GM23248 (cell line): ENCODE measurements at regions not wholly inside any gene's neighbourhood (a gene's known extent, or its start where the extent isn't known, plus 50 kb on each side); places are given as distances from the start of the nearest gene placed in this dataset.
A peak's percentile ranks its signal among the peaks of the same experiment; 100 is the strongest.

Experiments used
- DNase-seq: peaks from one replicate; pipeline ENCODE4 v3.0.0-alpha.2; 2015
- H2AFZ ChIP-seq: fragments of 200-600 bp; sonication (generic); 2 replicates; pipeline ENCODE4 v1.6.1; 2016; ENCODE audit warnings: antibody characterized with exemption
- H3F3A ChIP-seq: fragments of 200-600 bp; sonication (generic); 2 replicates; pipeline ENCODE4 v1.6.1; 2016; ENCODE audit warnings: mild to moderate bottlenecking, antibody characterized with exemption, mixed run types; ENCODE audit not compliant: insufficient read depth
- H3K27ac ChIP-seq: fragments of 200-600 bp; sonication (generic); 2 replicates; pipeline ENCODE4 v1.5.1; 2016; ENCODE audit warnings: mild to moderate bottlenecking
- H3K27me3 ChIP-seq: fragments of 200-600 bp; sonication (generic); replicated peaks from 2 replicates; pipeline ENCODE4 v1.6.1; 2016; ENCODE audit warnings: mild to moderate bottlenecking; ENCODE audit not compliant: insufficient read depth
- H3K36me3 ChIP-seq: fragments of 200-600 bp; sonication (generic); 2 replicates; pipeline ENCODE4 v1.6.1; 2016; ENCODE audit warnings: low read depth, mild to moderate bottlenecking
- H3K4me1 ChIP-seq: fragments of 200-600 bp; sonication (generic); 2 replicates; pipeline ENCODE4 v1.6.1; 2016; ENCODE audit warnings: mild to moderate bottlenecking; ENCODE audit not compliant: insufficient read depth
- H3K4me2 ChIP-seq: fragments of 200-600 bp; sonication (generic); one replicate; pipeline ENCODE4 v1.6.1; 2016; ENCODE audit warnings: mild to moderate bottlenecking; ENCODE audit not compliant: unreplicated experiment
- H3K4me3 ChIP-seq: fragments of 200-600 bp; sonication (generic); 2 replicates; pipeline ENCODE4 v1.5.1; 2016; ENCODE audit warnings: mild to moderate bottlenecking
- H3K79me2 ChIP-seq: fragments of 200-600 bp; sonication (generic); 2 replicates; pipeline ENCODE4 v1.6.1; 2016; ENCODE audit warnings: mild to moderate bottlenecking; ENCODE audit not compliant: insufficient read depth
- H3K9ac ChIP-seq: fragments of 200-600 bp; sonication (generic); 2 replicates; pipeline ENCODE4 v1.6.1; 2016; ENCODE audit warnings: mild to moderate bottlenecking
- H3K9me2 ChIP-seq: fragments of 200-600 bp; sonication (generic); 2 replicates; pipeline ENCODE4 v1.6.1; 2016; ENCODE audit warnings: mixed run types, mild to moderate bottlenecking, moderate library complexity; ENCODE audit not compliant: insufficient read depth
- H3K9me3 ChIP-seq: fragments of 200-600 bp; sonication (generic); one replicate; pipeline ENCODE4 v1.6.1; 2017; ENCODE audit warnings: low read depth
- H4K20me1 ChIP-seq: fragments of 200-600 bp; sonication (generic); 2 replicates; pipeline ENCODE4 v1.6.0; 2016; ENCODE audit not compliant: insufficient read depth
- EZH2 ChIP-seq: fragments of 200-600 bp; sonication (generic); IDR thresholded peaks from 2 replicates; pipeline ENCODE4 v1.6.1; 2018; ENCODE audit warnings: antibody characterized with exemption, mild to moderate bottlenecking; ENCODE audit not compliant: insufficient read depth, poor library complexity, severe bottlenecking
- EZH2phosphoT487 ChIP-seq: fragments of 200-600 bp; sonication (generic); IDR thresholded peaks from 2 replicates; pipeline ENCODE4 v1.6.1; 2018; ENCODE audit warnings: antibody characterized with exemption, moderate library complexity, mild to moderate bottlenecking, low read depth; ENCODE audit not compliant: insufficient read depth
- WGBS, 2 experiments: methylation state at CpG; one replicate each; pipeline ENCODE4 v1.1.6; 2015 to 2017; ENCODE audit warnings: low lambda C conversion rate in 2 of 2, low coverage in 1 of 2; ENCODE audit errors: missing lambda C conversion rate in 2 of 2; 5-methylcytosine and 5-hydroxymethylcytosine counted together
- in situ Hi-C: fragments of 300-500 bp; cut with MboI; formaldehyde crosslinking; loops from 2 replicates; pipeline ENCODE4 v1.15.0; 2020

- no peak for TF ChIP-seq EZH2phosphoT487
- 41 to 48% methylated on average over 7 of the region's 7 CpGs for WGBS, 2 experiments
- Histone ChIP-seq H3F3A (no peaks in the 10 kb centered on the region), H3K4me3 (no peak overlapping the region), H2AFZ (no peak overlapping the region), H3K9me3 (no peaks in the 10 kb centered on the region), H3K4me2 (no peak overlapping the region), H3K79me2 (no peaks in the 10 kb centered on the region), H3K9ac (no peak overlapping the region), H3K27ac (no peak overlapping the region), H4K20me1 (no peaks in the 10 kb centered on the region), H3K36me3 (no peaks in the 10 kb centered on the region), H3K9me2 (no peaks in the 10 kb centered on the region), H3K4me1 (no peaks in the 10 kb centered on the region), H3K27me3 (no peaks in the 10 kb centered on the region; the same call in 1 of the 2 replicates)
- in situ Hi-C loops: no loop called here
- no peak for DNase-seq
Observed at GRCh38 chr3:61333192-61333961, 82.1 kb upstream of the FHIT start.

DNA sequence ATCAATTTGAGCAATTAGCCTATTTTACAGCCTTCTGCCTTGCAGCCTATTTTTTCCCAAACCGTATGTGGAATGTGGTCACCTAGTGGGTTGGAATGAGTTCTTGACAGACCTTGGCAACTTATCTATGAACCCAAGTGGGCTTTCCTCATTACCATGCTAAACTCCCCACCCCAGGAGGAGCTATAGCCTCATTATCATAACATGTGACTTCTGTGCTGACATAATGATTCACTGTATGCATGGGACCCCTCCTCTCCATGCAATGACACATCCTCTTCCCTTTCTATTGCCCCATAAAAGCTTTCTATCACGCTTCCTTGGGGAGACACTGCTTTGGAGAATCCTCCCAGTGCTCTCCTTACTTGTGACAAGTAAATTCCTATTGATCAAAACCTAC, 83.5 kb upstream of the FHIT start:
- Histone ChIP-seq H3K36me3 (no peaks in the 10 kb centered on the region), H3K9me2 (no peaks in the 10 kb centered on the region), H3K79me2 (no peaks in the 10 kb centered on the region), H3K4me1 (no peaks in the 10 kb centered on the region), H3K4me2 (no peak overlapping the region), H3K4me3 (no peak overlapping the region), H2AFZ (no peak overlapping the region), H3K27me3 (no peaks in the 10 kb centered on the region; the same call in 1 of the 2 replicates), H3K27ac (no peak overlapping the region), H4K20me1 (no peaks in the 10 kb centered on the region), H3K9ac (no peak overlapping the region), H3F3A (no peaks in the 10 kb centered on the region), H3K9me3 (no peaks in the 10 kb centered on the region)
- TF ChIP-seq EZH2phosphoT487 (no peak), EZH2 (no peak)
- WGBS, 2 experiments: 77 to 81% methylated on average over 2 of the region's 2 CpGs
- in situ Hi-C loops: no loop called here
- DNase-seq: no peak

GRCh38 chr3:61340931-61341461, 89.7 kb upstream of the FHIT start:
- no peak overlapping the region for H3K4me2 ChIP-seq
- no peak overlapping the region for H3K27ac ChIP-seq
- no peaks in the 10 kb centered on the region for H3K79me2 ChIP-seq
- H2AFZ ChIP-seq: peak overlapping the region; percentile 49
- no peak overlapping the region for H3K4me3 ChIP-seq
- DNase-seq: peak; percentile 3
- no peaks in the 10 kb centered on the region; the same call in 1 of the 2 replicates for H3K27me3 ChIP-seq
- in situ Hi-C loops: no loop called here
- no peaks in the 10 kb centered on the region for H3K9me3 ChIP-seq
- no peaks in the 10 kb centered on the region for H3K4me1 ChIP-seq
- H3K36me3 ChIP-seq: no peaks in the 10 kb centered on the region
- H3K9me2 ChIP-seq: no peaks in the 10 kb centered on the region; the same call in 1 of the 2 replicates
- TF ChIP-seq EZH2 (no peak), EZH2phosphoT487 (no peak)
- H3K9ac ChIP-seq: no peak overlapping the region
- no peaks in the 10 kb centered on the region for H3F3A ChIP-seq
- no peaks in the 10 kb centered on the region for H4K20me1 ChIP-seq
- WGBS, 2 experiments: 2 to 8% methylated on average over 7 of the region's 7 CpGs

- no peak overlapping the region for H3K27ac ChIP-seq
- no peak overlapping the region for H3K9ac ChIP-seq
- H3K9me3 ChIP-seq: no peaks in the 10 kb centered on the region
- no peak overlapping the region for H2AFZ ChIP-seq
- no peaks in the 10 kb centered on the region; the same call in 1 of the 2 replicates for H3K9me2 ChIP-seq
- H3F3A ChIP-seq: no peaks in the 10 kb centered on the region
- TF ChIP-seq EZH2: no peak
- no peak for TF ChIP-seq EZH2phosphoT487
- H3K4me2 ChIP-seq: no peak overlapping the region
- H3K4me3 ChIP-seq: no peak overlapping the region
- no peaks in the 10 kb centered on the region for H3K4me1 ChIP-seq
- no peaks in the 10 kb centered on the region for H3K79me2 ChIP-seq
- in situ Hi-C loops: no loop called here
- H3K27me3 ChIP-seq: no peaks in the 10 kb centered on the region
- no peaks in the 10 kb centered on the region for H4K20me1 ChIP-seq
- DNase-seq: no peak
- H3K36me3 ChIP-seq: no peaks in the 10 kb centered on the region
Observed at GRCh38 chr3:61343543-61343942, 92.3 kb upstream of the FHIT start.
